Activated T-helper 17 cell treated with anti-CD3 and anti-CD28 coated beads, Interleukin-2, amount 50 U/mL, for 72 hours (primary cell): ENCODE measurements at regions not wholly inside any gene's neighbourhood (a gene's known extent, or its start where the extent isn't known, plus 50 kb on each side); places are given as distances from the start of the nearest gene placed in this dataset.

Experiments
- ATAC-seq: fragments of 150-1000 bp; cut with Tn5 transposase; replicated peaks from 2 replicates; pipeline ENCODE4 v1.10.0; 2021; ENCODE audit warnings: mild to moderate bottlenecking, moderate library complexity
- H3K27ac Mint-ChIP-seq: one replicate; pipeline ENCODE4 v1.8.0; 2022; ENCODE audit warnings: mixed read lengths
- H3K27me3 Mint-ChIP-seq: one replicate; pipeline ENCODE4 v1.8.0; 2022; ENCODE audit warnings: mixed read lengths
- H3K36me3 Mint-ChIP-seq: one replicate; pipeline ENCODE4 v1.8.0; 2022; ENCODE audit warnings: low read depth, mild to moderate bottlenecking, mixed read lengths
- H3K4me1 Mint-ChIP-seq: one replicate; pipeline ENCODE4 v1.8.0; 2022; ENCODE audit warnings: mixed read lengths
- H3K4me3 Mint-ChIP-seq: one replicate; pipeline ENCODE4 v1.8.0; 2022; ENCODE audit warnings: mild to moderate bottlenecking, mixed read lengths
- H3K9me3 Mint-ChIP-seq: one replicate; pipeline ENCODE4 v1.8.0; 2022; ENCODE audit warnings: mixed read lengths

GRCh38 chr9:99365233-99365980 is 143.3 kb downstream of the SEC61B start:
- Mint-ChIP-seq H3K27ac (no peak overlapping the region), H3K36me3 (no peaks in the 10 kb centered on the region), H3K4me3 (no peak overlapping the region), H3K27me3 (peaks cover 62% of the 10 kb centered on the region), H3K4me1 (peaks cover 6% of the 10 kb centered on the region), H3K9me3 (no peaks in the 10 kb centered on the region)
- no peak for ATAC-seq

GRCh38 chr9:99366183-99366582 is 144.1 kb downstream of the SEC61B start:
- Mint-ChIP-seq H3K36me3 (no peaks in the 10 kb centered on the region), H3K4me1 (peaks cover 6% of the 10 kb centered on the region), H3K27ac (no peak overlapping the region), H3K9me3 (no peaks in the 10 kb centered on the region), H3K27me3 (peaks cover 62% of the 10 kb centered on the region), H3K4me3 (no peak overlapping the region)
- ATAC-seq, result no peak

- Mint-ChIP-seq H3K36me3 (no peaks in the 10 kb centered on the region), H3K27ac (no peak overlapping the region), H3K4me1 (peaks cover 6% of the 10 kb centered on the region), H3K27me3 (peaks cover 58% of the 10 kb centered on the region), H3K4me3 (no peak overlapping the region), H3K9me3 (no peaks in the 10 kb centered on the region)
- ATAC-seq, result no peak
Observed at GRCh38 chr9:99366621-99367020, 144.5 kb downstream of the SEC61B start.

- Mint-ChIP-seq H3K27ac (no peak overlapping the region), H3K27me3 (peaks cover 42% of the 10 kb centered on the region), H3K4me3 (peak overlapping the region; percentile 29), H3K4me1 (peaks cover 6% of the 10 kb centered on the region), H3K9me3 (no peaks in the 10 kb centered on the region), H3K36me3 (no peaks in the 10 kb centered on the region)
- peak; percentile 40 for ATAC-seq
Observed at GRCh38 chr9:99368341-99369326, 146.6 kb downstream of the SEC61B start.

GRCh38 chr9:99369327-99369722 is 147.2 kb downstream of the SEC61B start:
- Mint-ChIP-seq H3K27me3 (peaks cover 39% of the 10 kb centered on the region), H3K4me3 (no peak overlapping the region), H3K4me1 (peaks cover 6% of the 10 kb centered on the region), H3K27ac (no peak overlapping the region), H3K36me3 (no peaks in the 10 kb centered on the region), H3K9me3 (no peaks in the 10 kb centered on the region)
- no peak for ATAC-seq

GRCh38 chr9:99370376-99370775 is 148.3 kb downstream of the SEC61B start:
- Mint-ChIP-seq H3K4me1 (peaks cover 6% of the 10 kb centered on the region), H3K9me3 (no peaks in the 10 kb centered on the region), H3K27ac (no peak overlapping the region), H3K27me3 (peaks cover 35% of the 10 kb centered on the region), H3K4me3 (no peak overlapping the region), H3K36me3 (no peaks in the 10 kb centered on the region)
- no peak for ATAC-seq

GRCh38 chr9:99371376-99371775 is 149.3 kb downstream of the SEC61B start:
- Mint-ChIP-seq H3K27me3 (peaks cover 38% of the 10 kb centered on the region), H3K27ac (no peak overlapping the region), H3K36me3 (no peaks in the 10 kb centered on the region), H3K4me3 (no peak overlapping the region), H3K9me3 (no peaks in the 10 kb centered on the region), H3K4me1 (peaks cover 6% of the 10 kb centered on the region)
- ATAC-seq, result no peak

GRCh38 chr9:99373912-99374311 is 151.8 kb downstream of the SEC61B start:
- ATAC-seq, result no peak
- H3K27ac Mint-ChIP-seq, result no peak overlapping the region
- no peaks in the 10 kb centered on the region for H3K9me3 Mint-ChIP-seq
- peaks cover 28% of the 10 kb centered on the region for H3K27me3 Mint-ChIP-seq
- H3K36me3 Mint-ChIP-seq, result no peaks in the 10 kb centered on the region
- no peak overlapping the region for H3K4me3 Mint-ChIP-seq
- no peaks in the 10 kb centered on the region for H3K4me1 Mint-ChIP-seq

GRCh38 chr9:99374793-99375192 is 152.7 kb downstream of the SEC61B start:
- Mint-ChIP-seq H3K9me3 (no peaks in the 10 kb centered on the region), H3K4me3 (no peak overlapping the region), H3K27ac (no peak overlapping the region), H3K4me1 (no peaks in the 10 kb centered on the region), H3K27me3 (peaks cover 22% of the 10 kb centered on the region), H3K36me3 (no peaks in the 10 kb centered on the region)
- no peak for ATAC-seq

- peaks cover 21% of the 10 kb centered on the region for H3K27me3 Mint-ChIP-seq
- ATAC-seq, result no peak
- H3K4me3 Mint-ChIP-seq, result no peak overlapping the region
- H3K9me3 Mint-ChIP-seq, result no peaks in the 10 kb centered on the region
- no peaks in the 10 kb centered on the region for H3K4me1 Mint-ChIP-seq
- no peak overlapping the region for H3K27ac Mint-ChIP-seq
- H3K36me3 Mint-ChIP-seq, result no peaks in the 10 kb centered on the region
Observed at GRCh38 chr9:99375481-99375880, 153.4 kb downstream of the SEC61B start.

- no peaks in the 10 kb centered on the region for H3K36me3 Mint-ChIP-seq
- no peak for ATAC-seq
- no peaks in the 10 kb centered on the region for H3K9me3 Mint-ChIP-seq
- peaks cover 29% of the 10 kb centered on the region for H3K27me3 Mint-ChIP-seq
- no peaks in the 10 kb centered on the region for H3K4me1 Mint-ChIP-seq
- H3K27ac Mint-ChIP-seq, result no peak overlapping the region
- H3K4me3 Mint-ChIP-seq, result no peak overlapping the region
Observed at GRCh38 chr9:99377790-99378775, 156.0 kb downstream of the SEC61B start.

GRCh38 chr9:99383536-99383935 is 161.5 kb downstream of the SEC61B start:
- Mint-ChIP-seq H3K4me1 (no peaks in the 10 kb centered on the region), H3K27me3 (peaks cover 40% of the 10 kb centered on the region), H3K4me3 (no peak overlapping the region), H3K36me3 (no peaks in the 10 kb centered on the region), H3K27ac (no peak overlapping the region), H3K9me3 (no peaks in the 10 kb centered on the region)
- ATAC-seq, result no peak

GRCh38 chr9:99385215-99385614 is 163.1 kb downstream of the SEC61B start:
- H3K9me3 Mint-ChIP-seq, result no peaks in the 10 kb centered on the region
- ATAC-seq, result no peak
- peaks cover 31% of the 10 kb centered on the region for H3K27me3 Mint-ChIP-seq
- H3K4me3 Mint-ChIP-seq, result no peak overlapping the region
- H3K4me1 Mint-ChIP-seq, result no peaks in the 10 kb centered on the region
- H3K27ac Mint-ChIP-seq, result no peak overlapping the region
- no peaks in the 10 kb centered on the region for H3K36me3 Mint-ChIP-seq

- Mint-ChIP-seq H3K27me3 (peaks cover 26% of the 10 kb centered on the region), H3K9me3 (no peaks in the 10 kb centered on the region), H3K4me1 (no peaks in the 10 kb centered on the region), H3K27ac (no peak overlapping the region), H3K36me3 (no peaks in the 10 kb centered on the region), H3K4me3 (no peak overlapping the region)
- ATAC-seq, result no peak
Observed at GRCh38 chr9:99385814-99386279, 163.8 kb downstream of the SEC61B start.
